ENCODE measurements at regions not wholly inside any gene's neighbourhood (a gene's known extent, or its start where the extent isn't known, plus 50 kb on each side); places are given as distances from the start of the nearest gene placed in this dataset.

GRCh38 chr1:75984781-75985180 is 52.6 kb upstream of the ASB17 start:
- TF ChIP-seq POLR2A (IDR thresholded peaks at IDR 0.05; ENCODE audit: low read depth, low read length) = no peak
- no peak for TF ChIP-seq PAX5 (IDR thresholded peaks at IDR 0.05; ENCODE audit: insufficient read depth, low read length, severe bottlenecking)
- no peak for TF ChIP-seq TAF1 (IDR thresholded peaks at IDR 0.05; ENCODE audit: low read depth, low read length)
- no peak for TF ChIP-seq SPI1 (IDR thresholded peaks at IDR 0.05; ENCODE audit: low read depth, low read length)
- no peak for TF ChIP-seq POU2F2 (IDR thresholded peaks at IDR 0.05; ENCODE audit: low read depth, low read length)
- TF ChIP-seq POLR2AphosphoS5 (IDR thresholded peaks at IDR 0.05; ENCODE audit: low read depth, low read length) = no peak

DNA sequence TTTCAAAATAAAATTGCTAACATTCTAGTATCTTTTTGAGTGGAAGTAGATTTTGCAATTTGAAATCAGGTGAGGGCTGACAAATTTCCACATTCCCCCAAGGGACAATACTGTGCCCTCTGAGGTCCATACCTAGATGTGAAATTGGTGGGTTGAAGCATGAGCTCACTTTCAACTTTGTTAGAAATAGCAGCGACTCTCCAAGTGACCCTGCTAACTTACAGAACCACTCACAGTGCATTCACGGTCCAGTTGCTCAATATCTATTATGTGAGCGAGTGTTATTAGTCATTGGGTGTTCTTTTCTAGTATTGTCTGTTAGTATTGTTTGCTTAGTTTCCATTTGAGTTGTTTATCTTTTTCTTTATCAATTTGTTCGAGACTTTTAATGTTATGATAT is 53.6 kb upstream of the ASB17 start:
- FAIRE-seq = peak; percentile 83

More at GRCh38 chr1:75984781-75985180, 52.6 kb upstream of the ASB17 start:
- no peak for FAIRE-seq
- DNase-seq (ENCODE audit: insufficient read length, low spot score) = no peak

GRCh38 chr1:75986478-75986877 is 54.3 kb upstream of the ASB17 start:
- TF ChIP-seq POLR2AphosphoS5 (IDR thresholded peaks at IDR 0.05; ENCODE audit: low read depth, low read length) (no peak), TAF1 (IDR thresholded peaks at IDR 0.05; ENCODE audit: low read depth, low read length) (no peak), PAX5 (IDR thresholded peaks at IDR 0.05; ENCODE audit: insufficient read depth, low read length, severe bottlenecking) (no peak), SPI1 (IDR thresholded peaks at IDR 0.05; ENCODE audit: low read depth, low read length) (no peak), POU2F2 (IDR thresholded peaks at IDR 0.05; ENCODE audit: low read depth, low read length) (no peak), POLR2A (IDR thresholded peaks at IDR 0.05; ENCODE audit: low read depth, low read length) (no peak)
- DNase-seq (ENCODE audit: insufficient read length, low spot score) (no peak), FAIRE-seq (no peak)

More for the DNA sequence above, 53.6 kb upstream of the ASB17 start:
- DNase-seq (ENCODE audit: insufficient read length, low spot score) = peak; percentile 15
- TF ChIP-seq PAX5 (IDR thresholded peaks at IDR 0.05; ENCODE audit: insufficient read depth, low read length, severe bottlenecking) (peak; percentile 89), TAF1 (IDR thresholded peaks at IDR 0.05; ENCODE audit: low read depth, low read length) (no peak), POU2F2 (IDR thresholded peaks at IDR 0.05; ENCODE audit: low read depth, low read length) (peak; percentile 57; the same call in 1 of the 2 replicates), POLR2AphosphoS5 (IDR thresholded peaks at IDR 0.05; ENCODE audit: low read depth, low read length) (no peak)

- FAIRE-seq (no peak), DNase-seq (ENCODE audit: insufficient read length, low spot score) (no peak)
- TF ChIP-seq POLR2AphosphoS5 (IDR thresholded peaks at IDR 0.05; ENCODE audit: low read depth, low read length) (no peak), POU2F2 (IDR thresholded peaks at IDR 0.05; ENCODE audit: low read depth, low read length) (no peak)
Observed at GRCh38 chr1:75989121-75989520, 56.9 kb upstream of the ASB17 start.

DNA sequence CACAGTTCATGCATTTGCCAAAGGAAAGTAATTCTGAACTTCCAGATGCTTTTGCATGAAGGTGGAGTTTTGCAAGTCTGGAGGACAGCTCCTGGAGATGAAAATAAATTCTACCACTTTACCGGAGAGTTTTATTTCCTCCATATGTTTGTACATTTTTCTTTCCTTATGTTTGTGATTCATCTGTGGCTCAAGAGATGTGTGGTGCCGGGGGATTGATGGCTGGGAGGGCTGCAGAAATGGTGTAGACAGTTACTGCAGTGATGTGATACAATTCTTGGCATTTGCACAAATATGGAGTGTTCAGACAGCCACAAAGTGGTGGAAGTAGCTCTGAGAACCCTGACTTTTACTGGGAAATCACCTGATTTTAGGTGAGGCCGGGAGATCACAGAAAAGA is 58.5 kb upstream of the ASB17 start:
- DNase-seq (ENCODE audit: insufficient read length, low spot score) (no peak), FAIRE-seq (no peak)
- TF ChIP-seq SPI1 (IDR thresholded peaks at IDR 0.05; ENCODE audit: low read depth, low read length) = no peak

GRCh38 chr1:75991497-75992114 is 59.4 kb upstream of the ASB17 start:
- DNase-seq (ENCODE audit: insufficient read length, low spot score) (peak; percentile 9), FAIRE-seq (peak; percentile 89)
- TF ChIP-seq TAF1 (IDR thresholded peaks at IDR 0.05; ENCODE audit: low read depth, low read length) (no peak), POLR2A (IDR thresholded peaks at IDR 0.05; ENCODE audit: low read depth, low read length) (no peak), POLR2AphosphoS5 (IDR thresholded peaks at IDR 0.05; ENCODE audit: low read depth, low read length) (no peak), PAX5 (IDR thresholded peaks at IDR 0.05; ENCODE audit: insufficient read depth, low read length, severe bottlenecking) (no peak), SPI1 (IDR thresholded peaks at IDR 0.05; ENCODE audit: low read depth, low read length) (no peak), POU2F2 (IDR thresholded peaks at IDR 0.05; ENCODE audit: low read depth, low read length) (no peak)

DNA sequence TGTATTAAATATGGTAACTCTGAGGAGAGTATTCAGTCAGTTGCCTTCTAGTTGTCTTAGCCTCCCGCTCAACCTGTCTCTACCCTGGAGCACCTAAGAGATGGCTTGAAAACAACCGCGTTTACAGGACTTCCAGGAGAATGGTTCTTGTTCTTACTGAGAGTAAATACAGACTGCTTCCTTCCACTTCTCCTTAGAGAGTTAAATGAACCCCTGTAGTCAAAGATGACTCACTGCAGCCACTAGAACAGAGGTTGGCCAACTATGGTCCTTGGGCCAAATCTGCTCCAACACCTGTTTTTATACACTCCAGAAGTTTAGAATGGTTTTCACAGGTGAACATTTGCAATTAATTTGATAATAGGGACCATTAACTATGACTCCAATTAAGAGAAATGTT is 60.1 kb upstream of the ASB17 start:
- DNase-seq (ENCODE audit: insufficient read length, low spot score) (no peak), FAIRE-seq (no peak)
- no peak for TF ChIP-seq POLR2AphosphoS5 (IDR thresholded peaks at IDR 0.05; ENCODE audit: low read depth, low read length)
- no peak for TF ChIP-seq POU2F2 (IDR thresholded peaks at IDR 0.05; ENCODE audit: low read depth, low read length)
- no peak for TF ChIP-seq PAX5 (IDR thresholded peaks at IDR 0.05; ENCODE audit: insufficient read depth, low read length, severe bottlenecking)
- TF ChIP-seq TAF1 (IDR thresholded peaks at IDR 0.05; ENCODE audit: low read depth, low read length) = no peak
- TF ChIP-seq POLR2A (IDR thresholded peaks at IDR 0.05; ENCODE audit: low read depth, low read length) = no peak

GRCh38 chr1:75993661-75994060 is 61.5 kb upstream of the ASB17 start:
- no peak for FAIRE-seq
- DNase-seq (ENCODE audit: insufficient read length, low spot score) = no peak

GRCh38 chr1:75996196-75996595 is 64.0 kb upstream of the ASB17 start:
- no peak for TF ChIP-seq POU2F2 (IDR thresholded peaks at IDR 0.05; ENCODE audit: low read depth, low read length)
- no peak for TF ChIP-seq SPI1 (IDR thresholded peaks at IDR 0.05; ENCODE audit: low read depth, low read length)
- TF ChIP-seq TAF1 (IDR thresholded peaks at IDR 0.05; ENCODE audit: low read depth, low read length) = no peak
- no peak for TF ChIP-seq POLR2A (IDR thresholded peaks at IDR 0.05; ENCODE audit: low read depth, low read length)
- TF ChIP-seq PAX5 (IDR thresholded peaks at IDR 0.05; ENCODE audit: insufficient read depth, low read length, severe bottlenecking) = no peak
- DNase-seq (ENCODE audit: insufficient read length, low spot score) (no peak), FAIRE-seq (no peak)

More at GRCh38 chr1:75993661-75994060, 61.5 kb upstream of the ASB17 start:
- no peak for TF ChIP-seq SPI1 (IDR thresholded peaks at IDR 0.05; ENCODE audit: low read depth, low read length)
- no peak for TF ChIP-seq POLR2AphosphoS5 (IDR thresholded peaks at IDR 0.05; ENCODE audit: low read depth, low read length)
- TF ChIP-seq PAX5 (IDR thresholded peaks at IDR 0.05; ENCODE audit: insufficient read depth, low read length, severe bottlenecking) = no peak
- no peak for TF ChIP-seq TAF1 (IDR thresholded peaks at IDR 0.05; ENCODE audit: low read depth, low read length)
- no peak for TF ChIP-seq POU2F2 (IDR thresholded peaks at IDR 0.05; ENCODE audit: low read depth, low read length)
- no peak for TF ChIP-seq POLR2A (IDR thresholded peaks at IDR 0.05; ENCODE audit: low read depth, low read length)

GRCh38 chr1:75999034-75999433 is 66.8 kb upstream of the ASB17 start:
- no peak for DNase-seq (ENCODE audit: insufficient read length, low spot score)

More at GRCh38 chr1:75999034-75999433, 66.8 kb upstream of the ASB17 start:
- TF ChIP-seq POU2F2 (IDR thresholded peaks at IDR 0.05; ENCODE audit: low read depth, low read length) (no peak), POLR2A (IDR thresholded peaks at IDR 0.05; ENCODE audit: low read depth, low read length) (no peak), TAF1 (IDR thresholded peaks at IDR 0.05; ENCODE audit: low read depth, low read length) (no peak), PAX5 (IDR thresholded peaks at IDR 0.05; ENCODE audit: insufficient read depth, low read length, severe bottlenecking) (no peak), SPI1 (IDR thresholded peaks at IDR 0.05; ENCODE audit: low read depth, low read length) (no peak)
- FAIRE-seq = no peak
